ENCODE measurements at regions not wholly inside any gene's neighbourhood (a gene's known extent, or its start where the extent isn't known, plus 50 kb on each side); places are given as distances from the start of the nearest gene placed in this dataset.

DNA sequence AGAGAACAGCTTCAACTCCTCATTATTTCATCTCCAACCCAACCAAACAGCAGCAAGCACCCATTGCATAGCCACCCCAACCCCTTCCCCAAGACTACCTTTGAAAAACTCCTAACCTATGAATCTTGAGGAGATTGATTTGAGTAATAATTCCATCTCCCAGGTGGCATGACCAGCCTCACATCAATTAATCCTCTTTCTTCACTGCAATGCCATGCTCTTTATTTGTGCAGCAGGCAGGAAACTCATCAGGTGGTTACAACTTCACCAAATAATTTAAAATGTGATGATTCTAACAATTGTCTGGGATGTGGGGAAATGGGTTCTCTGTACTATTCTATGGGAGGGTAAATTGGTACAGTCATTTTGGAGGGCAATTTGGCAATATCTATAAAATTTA, 68.1 kb upstream of the POMGNT2 start:
- H3K4me3 ChIP-seq (replicated peaks; ENCODE audit: insufficient read depth, low read length): no peak overlapping the region
- TF ChIP-seq, protein P1, sequence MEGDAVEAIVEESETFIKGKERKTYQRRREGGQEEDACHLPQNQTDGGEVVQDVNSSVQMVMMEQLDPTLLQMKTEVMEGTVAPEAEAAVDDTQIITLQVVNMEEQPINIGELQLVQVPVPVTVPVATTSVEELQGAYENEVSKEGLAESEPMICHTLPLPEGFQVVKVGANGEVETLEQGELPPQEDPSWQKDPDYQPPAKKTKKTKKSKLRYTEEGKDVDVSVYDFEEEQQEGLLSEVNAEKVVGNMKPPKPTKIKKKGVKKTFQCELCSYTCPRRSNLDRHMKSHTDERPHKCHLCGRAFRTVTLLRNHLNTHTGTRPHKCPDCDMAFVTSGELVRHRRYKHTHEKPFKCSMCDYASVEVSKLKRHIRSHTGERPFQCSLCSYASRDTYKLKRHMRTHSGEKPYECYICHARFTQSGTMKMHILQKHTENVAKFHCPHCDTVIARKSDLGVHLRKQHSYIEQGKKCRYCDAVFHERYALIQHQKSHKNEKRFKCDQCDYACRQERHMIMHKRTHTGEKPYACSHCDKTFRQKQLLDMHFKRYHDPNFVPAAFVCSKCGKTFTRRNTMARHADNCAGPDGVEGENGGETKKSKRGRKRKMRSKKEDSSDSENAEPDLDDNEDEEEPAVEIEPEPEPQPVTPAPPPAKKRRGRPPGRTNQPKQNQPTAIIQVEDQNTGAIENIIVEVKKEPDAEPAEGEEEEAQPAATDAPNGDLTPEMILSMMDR (IDR thresholded peaks at IDR 0.05; ENCODE audit: insufficient read depth, low read length): no peak
- TF ChIP-seq POLR2AphosphoS5 (IDR thresholded peaks at IDR 0.05; ENCODE audit: low read depth): no peak
- TF ChIP-seq, protein P2, sequence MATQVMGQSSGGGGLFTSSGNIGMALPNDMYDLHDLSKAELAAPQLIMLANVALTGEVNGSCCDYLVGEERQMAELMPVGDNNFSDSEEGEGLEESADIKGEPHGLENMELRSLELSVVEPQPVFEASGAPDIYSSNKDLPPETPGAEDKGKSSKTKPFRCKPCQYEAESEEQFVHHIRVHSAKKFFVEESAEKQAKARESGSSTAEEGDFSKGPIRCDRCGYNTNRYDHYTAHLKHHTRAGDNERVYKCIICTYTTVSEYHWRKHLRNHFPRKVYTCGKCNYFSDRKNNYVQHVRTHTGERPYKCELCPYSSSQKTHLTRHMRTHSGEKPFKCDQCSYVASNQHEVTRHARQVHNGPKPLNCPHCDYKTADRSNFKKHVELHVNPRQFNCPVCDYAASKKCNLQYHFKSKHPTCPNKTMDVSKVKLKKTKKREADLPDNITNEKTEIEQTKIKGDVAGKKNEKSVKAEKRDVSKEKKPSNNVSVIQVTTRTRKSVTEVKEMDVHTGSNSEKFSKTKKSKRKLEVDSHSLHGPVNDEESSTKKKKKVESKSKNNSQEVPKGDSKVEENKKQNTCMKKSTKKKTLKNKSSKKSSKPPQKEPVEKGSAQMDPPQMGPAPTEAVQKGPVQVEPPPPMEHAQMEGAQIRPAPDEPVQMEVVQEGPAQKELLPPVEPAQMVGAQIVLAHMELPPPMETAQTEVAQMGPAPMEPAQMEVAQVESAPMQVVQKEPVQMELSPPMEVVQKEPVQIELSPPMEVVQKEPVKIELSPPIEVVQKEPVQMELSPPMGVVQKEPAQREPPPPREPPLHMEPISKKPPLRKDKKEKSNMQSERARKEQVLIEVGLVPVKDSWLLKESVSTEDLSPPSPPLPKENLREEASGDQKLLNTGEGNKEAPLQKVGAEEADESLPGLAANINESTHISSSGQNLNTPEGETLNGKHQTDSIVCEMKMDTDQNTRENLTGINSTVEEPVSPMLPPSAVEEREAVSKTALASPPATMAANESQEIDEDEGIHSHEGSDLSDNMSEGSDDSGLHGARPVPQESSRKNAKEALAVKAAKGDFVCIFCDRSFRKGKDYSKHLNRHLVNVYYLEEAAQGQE (IDR thresholded peaks at IDR 0.05; ENCODE audit: insufficient replicate concordance, low read depth): no peak
- TF ChIP-seq GABPA (IDR thresholded peaks at IDR 0.05; ENCODE audit: low read depth): no peak
- no peak for TF ChIP-seq SPI1 (IDR thresholded peaks at IDR 0.05; ENCODE audit: borderline replicate concordance, low read depth)
- no peak overlapping the region for H3K27ac ChIP-seq (replicated peaks)
- no peak for DNase-seq (ENCODE audit: low read depth in 1 of 2, low spot score in 1 of 2)
- H3K27me3 ChIP-seq (ENCODE audit: insufficient read depth, poor library complexity, severe bottlenecking): no peaks in the 10 kb centered on the region

DNA sequence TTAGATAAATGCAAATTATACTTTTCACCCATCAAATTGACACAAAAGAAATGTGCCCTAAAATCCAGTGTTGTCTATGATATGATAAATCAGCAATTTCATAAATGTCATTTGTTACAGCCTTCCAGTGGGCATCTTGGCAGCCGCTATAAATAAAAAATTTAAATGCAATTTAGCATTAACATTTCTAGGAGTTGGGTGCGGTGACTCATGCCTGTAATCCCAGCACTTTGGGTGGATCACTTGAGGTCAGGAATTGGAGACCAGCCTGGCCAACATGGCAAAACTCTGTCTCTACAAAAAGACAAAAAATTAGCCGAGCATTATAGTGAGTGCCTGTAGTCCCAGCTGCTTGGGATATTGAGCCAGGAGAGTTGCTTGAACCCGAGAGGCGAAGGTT, 65.9 kb upstream of the POMGNT2 start:
- H3K27ac ChIP-seq (replicated peaks): no peak overlapping the region
- TF ChIP-seq SPI1 (IDR thresholded peaks at IDR 0.05; ENCODE audit: borderline replicate concordance, low read depth) (no peak), GABPA (IDR thresholded peaks at IDR 0.05; ENCODE audit: low read depth) (no peak), POLR2AphosphoS5 (IDR thresholded peaks at IDR 0.05; ENCODE audit: low read depth) (no peak)
- TF ChIP-seq, protein P1 (IDR thresholded peaks at IDR 0.05; ENCODE audit: insufficient read depth, low read length): no peak
- TF ChIP-seq, protein P2 (IDR thresholded peaks at IDR 0.05; ENCODE audit: insufficient replicate concordance, low read depth): no peak
- no peak overlapping the region for H3K4me3 ChIP-seq (replicated peaks; ENCODE audit: insufficient read depth, low read length)
- H3K27me3 ChIP-seq (ENCODE audit: insufficient read depth, poor library complexity, severe bottlenecking): no peaks in the 10 kb centered on the region
- no peak for DNase-seq (ENCODE audit: low read depth in 1 of 2, low spot score in 1 of 2)

DNA sequence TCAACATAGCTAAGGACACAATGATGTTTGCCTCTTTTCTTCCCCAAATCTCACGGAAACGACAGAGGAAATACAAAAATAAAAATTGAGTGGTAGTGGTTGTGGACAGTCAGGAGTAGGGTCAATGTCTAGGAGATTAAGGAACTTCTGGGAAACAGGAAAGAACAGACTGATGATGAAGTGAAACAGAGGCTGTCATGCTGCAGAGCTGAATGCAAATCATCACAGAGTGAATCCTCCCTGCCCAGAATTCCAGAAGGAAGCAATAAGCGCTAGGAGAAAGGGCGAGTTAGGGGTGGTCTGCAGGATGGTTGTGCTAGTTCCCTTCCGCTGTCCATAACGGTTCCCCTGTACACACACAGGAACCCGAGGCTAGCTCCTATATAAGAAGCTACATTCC, 64.7 kb upstream of the POMGNT2 start:
- TF ChIP-seq POLR2AphosphoS5 (IDR thresholded peaks at IDR 0.05; ENCODE audit: low read depth) (no peak), GABPA (IDR thresholded peaks at IDR 0.05; ENCODE audit: low read depth) (no peak), SPI1 (IDR thresholded peaks at IDR 0.05; ENCODE audit: borderline replicate concordance, low read depth) (no peak)
- no peak overlapping the region for H3K27ac ChIP-seq (replicated peaks)
- H3K4me3 ChIP-seq (replicated peaks; ENCODE audit: insufficient read depth, low read length): no peak overlapping the region
- no peaks in the 10 kb centered on the region for H3K27me3 ChIP-seq (ENCODE audit: insufficient read depth, poor library complexity, severe bottlenecking)
- DNase-seq (ENCODE audit: low read depth in 1 of 2, low spot score in 1 of 2): no peak

DNA sequence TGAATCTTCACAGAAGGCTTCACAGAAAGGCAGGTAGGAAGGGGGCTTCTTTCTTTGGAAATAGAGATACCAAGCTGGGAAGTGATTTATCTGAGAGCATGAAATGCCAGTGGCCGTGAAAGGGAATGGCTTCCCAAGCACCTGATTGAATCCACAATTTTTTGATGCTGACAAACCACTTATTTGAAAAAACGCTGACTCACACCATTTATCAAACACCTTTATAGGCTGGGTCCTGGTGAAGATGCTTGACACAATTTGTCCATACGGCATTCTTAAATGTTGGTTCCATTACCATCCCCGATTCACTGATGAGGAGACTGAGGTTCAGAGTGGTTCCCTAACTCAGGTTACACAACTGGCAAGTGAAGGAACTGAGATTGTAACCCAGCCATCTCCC, 64.1 kb upstream of the POMGNT2 start:
- Histone ChIP-seq H3K4me3 (replicated peaks; ENCODE audit: insufficient read depth, low read length) (no peak overlapping the region), H3K27ac (replicated peaks) (no peak overlapping the region), H3K27me3 (ENCODE audit: insufficient read depth, poor library complexity, severe bottlenecking) (no peaks in the 10 kb centered on the region)
- TF ChIP-seq, protein P1 (IDR thresholded peaks at IDR 0.05; ENCODE audit: insufficient read depth, low read length): no peak
- TF ChIP-seq, protein P2 (IDR thresholded peaks at IDR 0.05; ENCODE audit: insufficient replicate concordance, low read depth): no peak
- TF ChIP-seq SPI1 (IDR thresholded peaks at IDR 0.05; ENCODE audit: borderline replicate concordance, low read depth) (no peak), POLR2AphosphoS5 (IDR thresholded peaks at IDR 0.05; ENCODE audit: low read depth) (no peak), GABPA (IDR thresholded peaks at IDR 0.05; ENCODE audit: low read depth) (no peak)
- no peak for DNase-seq (ENCODE audit: low read depth in 1 of 2, low spot score in 1 of 2)

Data from HL-60 (cell line).